GM23338 (cell line): ENCODE measurements at regions not wholly inside any gene's neighbourhood (a gene's known extent, or its start where the extent isn't known, plus 50 kb on each side); places are given as distances from the start of the nearest gene placed in this dataset.

Source experiments
- ATAC-seq: fragments of 200-7000 bp; cut with Tn5 transposase; 3 replicates; pipeline ENCODE4 v1.9.1; 2020
- DNase-seq: peaks from one replicate; pipeline ENCODE4 v3.0.0-alpha.2; 2015; ENCODE audit warnings: low spot score
- H2AFZ ChIP-seq: fragments of 200-600 bp; sonication (generic); 2 replicates; pipeline ENCODE4 v1.8.0; 2016; ENCODE audit warnings: antibody characterized with exemption, mild to moderate bottlenecking, moderate library complexity
- H3F3A ChIP-seq: fragments of 200-600 bp; sonication (generic); replicated peaks from 2 replicates; pipeline ENCODE4 v1.8.0; 2017; ENCODE audit warnings: antibody characterized with exemption, mixed run types, low read depth
- H3K27ac ChIP-seq: fragments of 200-600 bp; sonication (generic); 2 replicates; pipeline ENCODE4 v1.6.1; 2016; ENCODE audit warnings: low read depth
- H3K27me3 ChIP-seq: fragments of 200-600 bp; sonication (generic); 2 replicates; pipeline ENCODE4 v1.8.0; 2016; ENCODE audit warnings: mild to moderate bottlenecking, mixed run types, moderate library complexity; ENCODE audit not compliant: insufficient read depth
- H3K36me3 ChIP-seq: fragments of 200-600 bp; sonication (generic); 2 replicates; pipeline ENCODE4 v1.8.0; 2016; ENCODE audit warnings: mild to moderate bottlenecking; ENCODE audit not compliant: insufficient read depth
- H3K4me1 ChIP-seq: fragments of 200-600 bp; sonication (generic); 2 replicates; pipeline ENCODE4 v1.8.0; 2016; ENCODE audit warnings: mild to moderate bottlenecking, moderate library complexity; ENCODE audit not compliant: insufficient read depth
- H3K4me2 ChIP-seq: fragments of 200-600 bp; sonication (generic); 2 replicates; pipeline ENCODE4 v1.7.1; 2017; ENCODE audit warnings: mixed run types
- H3K4me3 ChIP-seq: fragments of 200-600 bp; sonication (generic); 2 replicates; pipeline ENCODE4 v1.6.1; 2016; ENCODE audit warnings: mixed run types
- H3K79me2 ChIP-seq: fragments of 200-600 bp; sonication (generic); replicated peaks from 2 replicates; pipeline ENCODE4 v1.8.0; 2017; ENCODE audit warnings: mild to moderate bottlenecking; ENCODE audit not compliant: insufficient read depth
- H3K9me2 ChIP-seq: fragments of 200-600 bp; sonication (generic); 2 replicates; pipeline ENCODE4 v1.8.0; 2017; ENCODE audit not compliant: insufficient read depth
- H4K20me1 ChIP-seq: fragments of 200-600 bp; sonication (generic); replicated peaks from 2 replicates; pipeline ENCODE4 v1.8.0; 2017; ENCODE audit warnings: mild to moderate bottlenecking; ENCODE audit not compliant: insufficient read depth
- H3K27ac Mint-ChIP-seq: 2 replicates; pipeline ENCODE4 v1.8.0; 2020; ENCODE audit warnings: inconsistent platforms, mild to moderate bottlenecking, moderate library complexity, mixed read lengths
- H3K27me3 Mint-ChIP-seq: 3 replicates; pipeline ENCODE4 v1.8.0; 2022; ENCODE audit warnings: low read depth, mild to moderate bottlenecking, moderate library complexity, mixed read lengths, inconsistent platforms; ENCODE audit not compliant: insufficient read depth, poor library complexity
- H3K36me3 Mint-ChIP-seq: 3 replicates; pipeline ENCODE4 v1.8.0; 2021; ENCODE audit warnings: low read depth, mild to moderate bottlenecking, inconsistent platforms, moderate library complexity, mixed read lengths
- H3K4me1 Mint-ChIP-seq: 3 replicates; pipeline ENCODE4 v1.8.0; 2020; ENCODE audit warnings: mild to moderate bottlenecking, inconsistent platforms, mixed read lengths
- H3K4me3 Mint-ChIP-seq: 3 replicates; pipeline ENCODE4 v1.8.0; 2021; ENCODE audit warnings: moderate library complexity, mild to moderate bottlenecking, inconsistent platforms, mixed read lengths
- H3K9me3 Mint-ChIP-seq: 3 replicates; pipeline ENCODE4 v1.8.0; 2020; ENCODE audit warnings: moderate library complexity, mild to moderate bottlenecking, inconsistent platforms, mixed read lengths
- CREB1 ChIP-seq: fragments of 250-450 bp; sonication (Bioruptor Pico); IDR thresholded peaks from 2 replicates; pipeline ENCODE4 v1.5.0; 2020; ENCODE audit warnings: low read depth, mild to moderate bottlenecking, moderate library complexity
- CTCF ChIP-seq, 2 experiments: fragments of 200-600 bp in 1 of 2; sonication (generic) in 1 of 2; conservative IDR thresholded peaks; 2 replicates each; pipeline versions ENCODE4 v1.5.1 to v1.6.1; 2016 to 2017; ENCODE audit warnings: antibody characterized with exemption in 2 of 2, low read depth in 2 of 2, mild to moderate bottlenecking in 2 of 2, moderate library complexity in 1 of 2
- ETS1 ChIP-seq: IDR thresholded peaks from 2 replicates; pipeline ENCODE4 v1.6.1; 2016; ENCODE audit warnings: antibody characterized with exemption
- EZH2 ChIP-seq: fragments of 200-600 bp; sonication (generic); IDR thresholded peaks from one replicate; pipeline ENCODE4 v1.8.0; 2017; ENCODE audit warnings: antibody characterized with exemption, mild to moderate bottlenecking, low read depth; ENCODE audit not compliant: unreplicated experiment
- EZH2phosphoT487 ChIP-seq: fragments of 200-600 bp; sonication (generic); IDR thresholded peaks from one replicate; pipeline ENCODE4 v1.8.1; 2018; ENCODE audit warnings: antibody characterized with exemption; ENCODE audit not compliant: unreplicated experiment
- JUNB ChIP-seq: IDR thresholded peaks from one replicate; pipeline ENCODE4 v1.6.1; 2016; ENCODE audit warnings: antibody characterized with exemption; ENCODE audit not compliant: unreplicated experiment
- NANOG ChIP-seq: IDR thresholded peaks from 2 replicates; pipeline ENCODE4 v1.6.1; 2016; ENCODE audit warnings: antibody characterized with exemption, borderline replicate concordance
- POLR2AphosphoS5 ChIP-seq: IDR thresholded peaks from 2 replicates; pipeline ENCODE4 v1.6.1; 2016; ENCODE audit warnings: antibody characterized with exemption, low read depth
- REST ChIP-seq: IDR thresholded peaks from one replicate; pipeline ENCODE4 v1.6.1; 2018; ENCODE audit warnings: antibody characterized with exemption; ENCODE audit not compliant: unreplicated experiment
- STAT1 ChIP-seq: IDR thresholded peaks from one replicate; pipeline ENCODE4 v1.6.1; 2016; ENCODE audit warnings: antibody characterized with exemption; ENCODE audit not compliant: unreplicated experiment
- ZNF114 ChIP-seq: fragments of 250-450 bp; sonication (Bioruptor Pico); IDR thresholded peaks from 2 replicates; pipeline ENCODE4 v1.5.0; 2020; ENCODE audit warnings: mild to moderate bottlenecking, moderate library complexity
- ZNF331 ChIP-seq: fragments of 250-450 bp; sonication (Bioruptor Pico); IDR thresholded peaks from 2 replicates; pipeline ENCODE4 v1.5.0; 2020; ENCODE audit warnings: low read depth, mild to moderate bottlenecking, moderate library complexity

GRCh38 chr11:110874437-110875030, 162.3 kb upstream of the ARHGAP20 start (continued):
- no peak for TF ChIP-seq ETS1
- TF ChIP-seq ZNF114 (CRISPR knock-in tag): no peak
- no peak for TF ChIP-seq ZNF331 (CRISPR knock-in tag)
- no peak for TF ChIP-seq EZH2phosphoT487
- TF ChIP-seq EZH2: no peak
- TF ChIP-seq CREB1 (CRISPR knock-in tag): no peak
- no peak for TF ChIP-seq REST
- TF ChIP-seq POLR2AphosphoS5: no peak

GRCh38 chr11:110873975-110874374, 161.7 kb upstream of the ARHGAP20 start:
- H3K4me2 ChIP-seq: no peak overlapping the region
- no peak for ATAC-seq
- Mint-ChIP-seq H3K4me3 (no peak overlapping the region), H3K4me1 (no peaks in the 10 kb centered on the region), H3K36me3 (no peaks in the 10 kb centered on the region), H3K27ac (no peak overlapping the region), H3K9me3 (no peaks in the 10 kb centered on the region), H3K27me3 (peaks cover 5% of the 10 kb centered on the region)
- H4K20me1 ChIP-seq: no peaks in the 10 kb centered on the region
- H3K36me3 ChIP-seq: no peaks in the 10 kb centered on the region
- no peak overlapping the region for H3K27ac ChIP-seq
- no peak for TF ChIP-seq CREB1 (CRISPR knock-in tag)
- no peak for TF ChIP-seq CTCF (conservative IDR thresholded peaks at IDR 0.05; ENCODE audit: low read depth in 2 of 2)
- TF ChIP-seq EZH2: no peak
- no peak for TF ChIP-seq NANOG
- TF ChIP-seq POLR2AphosphoS5: no peak
- no peak for TF ChIP-seq JUNB
- no peak for TF ChIP-seq STAT1
- no peak for TF ChIP-seq ETS1
- no peak for TF ChIP-seq REST
- no peak for TF ChIP-seq ZNF114 (CRISPR knock-in tag)
- H2AFZ ChIP-seq: no peak overlapping the region
- no peak overlapping the region for H3K4me3 ChIP-seq
- 0 out of 2 replicates have a peak, but pooled peaks cover 4% of the 10 kb centered on the region for H3K9me2 ChIP-seq
- no peaks in the 10 kb centered on the region for H3K27me3 ChIP-seq
- H3F3A ChIP-seq: no peaks in the 10 kb centered on the region
- DNase-seq: no peak
- H3K79me2 ChIP-seq: no peaks in the 10 kb centered on the region
- no peaks in the 10 kb centered on the region for H3K4me1 ChIP-seq
